A673 (cell line): ENCODE measurements at regions not wholly inside any gene's neighbourhood (a gene's known extent, or its start where the extent isn't known, plus 50 kb on each side); places are given as distances from the start of the nearest gene placed in this dataset.

ENCODE experiments used
- BruUV-seq: library from RNA; stranded (reverse); fragments of 400-500 nt; replicated peaks from 2 replicates; lab custom pipeline; 2021; lab: Mats Ljungman, UMichigan
- CTCF ChIA-PET: fragments of 300-600 bp; sonication (Branson Sonifier 250); formaldehyde crosslinking; loops from one replicate; lab custom pipeline; 2022; ENCODE audit warnings: antibody characterized with exemption; lab: Charles Lee
- POLR2A ChIA-PET: fragments of 300-600 bp; sonication (Branson Sonifier 250); formaldehyde crosslinking; loops from one replicate; lab custom pipeline; 2022; ENCODE audit warnings: antibody characterized with exemption; ENCODE audit not compliant: low non-redundant PET; lab: Charles Lee
- DNase-seq: peaks from one replicate; pipeline ENCODE4 v3.0.0-alpha.2; 2015; ENCODE audit warnings: low spot score
- H3K27ac ChIP-seq: fragments of 200-600 bp; sonication (generic); 2 replicates; pipeline ENCODE4 v1.5.1; 2016; ENCODE audit warnings: mixed run types, low read depth, mild to moderate bottlenecking, mixed read lengths, antibody characterized with exemption, low read length; ENCODE audit not compliant: poor library complexity, severe bottlenecking
- H3K27me3 ChIP-seq: fragments of 200-600 bp; sonication (generic); replicated peaks from 2 replicates; pipeline ENCODE4 v1.6.1; 2017; ENCODE audit warnings: mixed run types, low read depth, mild to moderate bottlenecking, mixed read lengths, antibody characterized with exemption, low read length; ENCODE audit not compliant: insufficient read depth, poor library complexity
- H3K36me3 ChIP-seq: fragments of 200-600 bp; sonication (generic); 2 replicates; pipeline ENCODE4 v1.6.1; 2016; ENCODE audit warnings: mixed run types, mild to moderate bottlenecking, mixed read lengths, antibody characterized with exemption, low read length; ENCODE audit not compliant: insufficient read depth, poor library complexity, severe bottlenecking
- H3K4me1 ChIP-seq: fragments of 200-600 bp; sonication (generic); 2 replicates; pipeline ENCODE4 v1.6.1; 2017; ENCODE audit warnings: mixed run types, mild to moderate bottlenecking, mixed read lengths, antibody characterized with exemption, low read length; ENCODE audit not compliant: insufficient read depth, poor library complexity, severe bottlenecking
- H3K4me3 ChIP-seq: fragments of 200-600 bp; sonication (generic); 2 replicates; pipeline ENCODE4 v1.5.1; 2016; ENCODE audit warnings: low read depth, mixed run types, mild to moderate bottlenecking, mixed read lengths, low read length; ENCODE audit not compliant: poor library complexity, severe bottlenecking
- H3K9me3 ChIP-seq: fragments of 200-600 bp; sonication (generic); 2 replicates; pipeline ENCODE4 v1.6.1; 2016; ENCODE audit warnings: mixed run types, low read depth, mild to moderate bottlenecking, mixed read lengths, antibody characterized with exemption, low read length; ENCODE audit not compliant: poor library complexity, severe bottlenecking
- CTCF ChIP-seq: fragments of 300-800, 200-600 bp; sonication (generic); conservative IDR thresholded peaks from 2 replicates; pipeline ENCODE4 v1.5.1; 2017; ENCODE audit warnings: low read depth, mild to moderate bottlenecking, antibody characterized with exemption, low read length, moderate library complexity, mixed read lengths
- EZH2 ChIP-seq: fragments of 200-600 bp; sonication (generic); IDR thresholded peaks from 2 replicates; pipeline ENCODE4 v1.6.1; 2017; ENCODE audit warnings: borderline replicate concordance, low read depth, mild to moderate bottlenecking, mixed read lengths, antibody characterized with exemption, low read length; ENCODE audit not compliant: poor library complexity, severe bottlenecking
- intact Hi-C: fragments of 100-400 bp; cut with micrococcal nuclease; formaldehyde crosslinking; loops from one replicate; pipeline ENCODE4 v1.10.0; 2022; ENCODE audit not compliant: unreplicated experiment

- no peak for TF ChIP-seq CTCF
- TF ChIP-seq EZH2 = no peak
- no TSS peak for BruUV-seq
- H3K4me3 ChIP-seq = no peak overlapping the region
- peaks cover 18% of the 10 kb centered on the region for H3K4me1 ChIP-seq
- H3K27me3 ChIP-seq = no peaks in the 10 kb centered on the region
- no peak overlapping the region for H3K27ac ChIP-seq
- CTCF ChIA-PET = no interaction called here
- no peaks in the 10 kb centered on the region for H3K36me3 ChIP-seq
- POLR2A ChIA-PET = no interaction called here
- DNase-seq = no peak
- H3K9me3 ChIP-seq = no peaks in the 10 kb centered on the region
- intact Hi-C loops = loop anchor here (5.0 kb wide), 3 partner anchors 336 to 671 kb away; no protein-coding TSS in a partner anchor
Measured at GRCh38 chr6:25220857-25221256, 58.3 kb upstream of the CARMIL1 start.

- POLR2A ChIA-PET = no interaction called here
Measured at GRCh38 chr6:25222006-25222678, 57.0 kb upstream of the CARMIL1 start.

DNA sequence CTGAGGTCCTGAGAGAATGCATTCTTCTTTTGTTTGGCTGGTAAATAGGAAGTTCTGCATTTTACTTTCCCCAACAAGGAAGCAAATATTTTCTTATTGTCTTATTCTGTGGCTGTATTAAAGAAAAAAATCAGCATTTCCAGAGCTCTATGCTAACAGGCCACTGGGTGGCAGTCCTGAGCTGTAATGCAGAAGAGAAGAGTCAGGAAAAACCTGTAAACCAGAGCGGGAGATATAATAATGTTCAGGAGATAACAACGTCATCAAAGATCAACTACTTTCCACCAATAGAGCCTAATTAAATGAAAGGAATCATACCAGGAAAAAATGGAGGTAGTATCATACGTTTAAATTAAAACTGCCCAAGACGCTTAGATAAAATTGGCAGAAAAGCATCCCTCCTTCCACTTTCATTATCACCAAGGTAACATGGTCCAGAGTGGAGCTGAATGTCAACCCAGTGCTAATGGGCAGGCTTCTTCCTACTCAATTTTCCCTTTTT is 55.6 kb upstream of the CARMIL1 start:
- intact Hi-C loops = loop anchor here (1.0 to 5.0 kb wide), 4 partner anchors 334 to 669 kb away; no protein-coding TSS in a partner anchor
- no peaks in the 10 kb centered on the region for H3K9me3 ChIP-seq
- CTCF ChIA-PET = interaction anchor here (1.0 to 1.5 kb wide), 6 partner anchors 42 to 495 kb away, joined by 3 to 14 read pairs (median 8); no protein-coding TSS in a partner anchor
- no peak overlapping the region for H3K27ac ChIP-seq
- peaks cover 15% of the 10 kb centered on the region for H3K4me1 ChIP-seq
- H3K4me3 ChIP-seq = no peak overlapping the region
- POLR2A ChIA-PET = interaction anchor here (1.0 kb wide), 1 partner anchor 47 kb away, joined by 4 read pairs; no protein-coding TSS in a partner anchor
- peak; percentile 78 for DNase-seq
- BruUV-seq = no TSS peak
- H3K36me3 ChIP-seq = no peaks in the 10 kb centered on the region
- TF ChIP-seq EZH2 = no peak
- TF ChIP-seq CTCF = peak; percentile 94
- no peaks in the 10 kb centered on the region for H3K27me3 ChIP-seq

More at GRCh38 chr6:25222006-25222678, 57.0 kb upstream of the CARMIL1 start:
- no peak overlapping the region for H3K27ac ChIP-seq
- H3K9me3 ChIP-seq = no peaks in the 10 kb centered on the region
- H3K27me3 ChIP-seq = no peaks in the 10 kb centered on the region
- BruUV-seq = no TSS peak
- no peak for DNase-seq
- intact Hi-C loops = loop anchor here (5.0 kb wide), 3 partner anchors 335 to 670 kb away; no protein-coding TSS in a partner anchor
- no peaks in the 10 kb centered on the region for H3K36me3 ChIP-seq
- CTCF ChIA-PET = no interaction called here
- peaks cover 18% of the 10 kb centered on the region for H3K4me1 ChIP-seq
- no peak overlapping the region for H3K4me3 ChIP-seq
- TF ChIP-seq EZH2 (no peak), CTCF (no peak)
